HUDEP-2 (cell line): ENCODE measurements at regions not wholly inside any gene's neighbourhood (a gene's known extent, or its start where the extent isn't known, plus 50 kb on each side); places are given as distances from the start of the nearest gene placed in this dataset.

ENCODE experiments used
- DNase-seq, 76 experiments: peaks; one replicate each; lab custom pipeline; 2025; ENCODE audit not compliant: unreplicated experiment in 76 of 76; lab: John Stamatoyannopoulos, UW

DNA sequence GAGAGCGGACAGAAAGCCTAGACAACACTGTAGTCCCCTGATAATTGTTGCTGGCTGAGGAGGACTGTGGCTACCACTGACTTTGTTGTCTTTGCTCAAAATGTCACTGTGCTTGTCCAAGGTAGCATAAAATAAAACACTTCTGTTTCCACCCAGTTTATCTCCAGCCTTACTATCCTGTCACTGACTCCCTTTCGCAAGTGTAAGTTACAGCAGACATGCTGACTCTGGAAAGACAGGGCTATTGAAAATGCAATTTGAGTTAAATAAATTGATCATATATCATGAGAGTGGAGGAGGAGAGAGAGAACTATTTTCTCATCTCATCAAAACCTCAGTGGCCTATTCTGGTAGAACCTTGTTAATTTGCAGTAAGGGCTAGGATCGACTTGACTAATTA lies 138.0 kb upstream of the KIRREL3 start:
- no peak for DNase-seq

DNA sequence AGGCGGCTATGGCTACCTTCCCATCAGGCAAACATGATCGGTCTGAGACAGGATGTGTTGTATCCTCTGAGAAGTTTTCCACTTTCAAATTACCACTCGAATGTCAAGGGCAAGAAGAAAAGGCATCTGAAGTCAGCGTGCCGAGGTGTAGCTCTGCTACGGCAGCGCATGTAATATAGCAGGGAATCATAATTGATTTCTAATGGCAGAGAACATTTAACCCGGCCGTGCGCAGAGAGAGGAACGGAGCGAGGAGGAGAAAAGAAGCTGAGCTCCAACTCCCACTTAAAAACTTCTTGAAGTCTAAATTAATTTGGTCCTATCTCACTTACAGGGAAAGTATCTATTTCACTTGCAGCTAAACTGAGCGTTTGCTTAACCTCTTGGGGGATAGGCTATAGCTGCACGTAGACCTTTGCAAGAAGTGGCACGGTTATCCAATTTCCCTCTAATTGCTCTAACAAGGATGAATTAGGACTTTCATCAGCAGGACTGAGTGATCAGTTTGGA lies 137.3 kb upstream of the KIRREL3 start:
- DNase-seq = no peak

DNA sequence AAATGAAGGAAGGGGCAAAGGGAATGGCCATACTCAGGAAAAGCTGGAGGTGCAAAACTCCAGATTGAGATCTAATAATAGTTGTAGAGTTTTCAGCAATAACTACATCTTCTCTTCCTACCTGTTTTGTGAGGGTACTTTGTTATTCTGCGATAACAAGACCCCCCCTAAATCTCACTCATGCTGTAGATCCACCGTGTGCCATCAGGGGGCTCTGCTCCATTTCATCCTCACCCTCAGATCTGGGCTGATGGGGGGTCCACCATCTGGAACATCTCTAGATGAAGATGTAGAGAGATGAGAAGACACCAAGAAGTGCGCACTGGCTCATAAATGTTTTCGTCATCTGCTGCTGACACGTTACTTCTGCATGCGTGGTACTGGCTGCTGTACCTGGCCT lies 135.9 kb upstream of the KIRREL3 start:
- no peak for DNase-seq

DNA sequence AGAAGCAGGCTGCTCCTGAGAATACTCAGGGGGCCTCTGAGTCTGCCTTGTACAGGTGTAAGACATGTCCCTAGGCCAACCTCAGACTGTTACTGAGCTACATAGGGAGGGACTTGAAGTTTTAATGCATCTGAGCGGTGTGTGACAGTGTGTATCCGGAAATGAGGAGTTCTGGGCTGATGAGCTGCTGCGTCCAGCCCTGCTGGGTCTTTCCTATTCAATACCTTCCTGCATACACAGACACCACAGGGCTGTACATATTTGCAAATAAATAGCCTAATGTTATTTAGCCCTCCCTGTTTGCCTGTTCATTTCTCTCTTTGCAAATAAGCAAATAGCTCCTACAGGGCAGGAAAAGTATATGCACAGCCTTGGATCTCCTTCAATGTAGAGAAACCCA lies 134.7 kb upstream of the KIRREL3 start:
- no peak for DNase-seq

DNA sequence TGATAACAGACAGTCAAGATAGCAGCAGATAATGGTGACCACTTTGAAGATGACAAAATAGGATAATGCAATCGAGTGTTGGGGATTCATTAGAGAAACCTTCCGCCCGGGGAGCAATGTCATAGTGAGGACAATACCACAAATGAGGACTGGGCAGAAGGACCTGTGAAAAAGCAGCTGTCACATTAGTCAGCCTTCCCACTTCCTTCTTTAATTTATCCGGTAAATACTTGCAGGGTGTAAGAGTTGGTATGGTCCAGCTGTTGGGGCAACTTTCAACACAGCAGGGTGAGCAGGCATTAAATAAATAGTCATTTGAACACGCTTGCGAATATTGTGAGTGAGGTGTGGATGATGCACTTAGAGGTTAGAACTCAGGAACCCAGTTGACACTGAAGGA lies 132.5 kb upstream of the KIRREL3 start:
- DNase-seq = no peak

DNA sequence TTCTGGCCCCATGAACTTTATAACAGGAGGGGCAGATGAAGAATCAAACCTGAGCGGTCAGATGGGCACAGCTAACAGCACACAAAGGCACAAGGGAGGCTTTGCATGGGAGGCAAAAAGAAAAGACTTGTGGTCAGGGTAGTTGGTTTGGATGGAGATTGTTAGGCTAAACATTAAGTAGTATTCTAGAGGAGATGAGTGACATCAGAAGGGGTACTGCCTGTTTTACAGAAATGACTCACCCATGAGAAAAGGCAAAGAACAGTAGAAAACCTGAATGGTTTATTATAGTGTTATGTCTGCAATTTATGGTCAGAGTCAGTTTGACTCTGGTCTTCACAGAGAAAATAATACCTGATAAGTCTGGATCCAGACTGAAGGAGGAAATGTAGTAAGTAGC lies 129.8 kb upstream of the KIRREL3 start:
- no peak for DNase-seq

DNA sequence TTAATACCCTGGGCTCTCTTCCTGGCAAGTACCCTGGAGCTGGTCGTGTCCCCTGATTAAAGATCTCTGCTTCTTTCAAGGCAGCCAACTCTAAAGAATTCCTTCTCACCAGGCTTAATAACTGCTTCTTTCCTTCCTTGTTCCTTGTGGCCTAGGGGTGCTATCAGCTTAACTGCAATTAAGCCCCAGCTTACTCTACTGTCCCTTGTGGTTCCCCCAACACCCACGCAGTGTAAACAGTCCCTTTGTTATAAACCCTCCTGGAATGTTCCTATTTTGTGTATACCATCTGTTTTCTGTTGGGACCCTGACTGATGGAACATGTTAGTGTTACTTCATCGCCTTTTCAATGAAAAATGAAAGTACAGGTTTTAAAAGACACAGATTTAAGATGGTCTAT lies 126.4 kb upstream of the KIRREL3 start:
- DNase-seq = no peak

DNA sequence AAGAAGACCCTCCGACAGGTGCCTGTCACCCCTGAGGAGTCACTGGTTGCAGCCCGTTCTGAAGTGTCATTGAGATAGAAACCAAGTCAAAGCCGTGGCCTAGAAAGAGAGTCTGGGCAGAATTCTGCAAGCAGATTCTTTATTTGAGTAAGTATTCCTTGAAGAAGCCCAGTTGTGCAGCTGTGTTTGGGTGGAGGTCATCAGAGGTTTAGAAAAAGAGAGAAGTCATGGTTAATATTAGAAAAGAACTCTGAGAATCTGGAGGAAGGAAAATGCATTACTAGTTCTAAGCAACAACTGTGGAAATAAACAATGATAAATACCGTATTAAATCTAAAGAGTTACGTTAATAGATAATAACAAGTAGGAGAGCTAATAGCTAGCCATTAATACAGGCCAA lies 118.8 kb upstream of the KIRREL3 start:
- no peak for DNase-seq

DNA sequence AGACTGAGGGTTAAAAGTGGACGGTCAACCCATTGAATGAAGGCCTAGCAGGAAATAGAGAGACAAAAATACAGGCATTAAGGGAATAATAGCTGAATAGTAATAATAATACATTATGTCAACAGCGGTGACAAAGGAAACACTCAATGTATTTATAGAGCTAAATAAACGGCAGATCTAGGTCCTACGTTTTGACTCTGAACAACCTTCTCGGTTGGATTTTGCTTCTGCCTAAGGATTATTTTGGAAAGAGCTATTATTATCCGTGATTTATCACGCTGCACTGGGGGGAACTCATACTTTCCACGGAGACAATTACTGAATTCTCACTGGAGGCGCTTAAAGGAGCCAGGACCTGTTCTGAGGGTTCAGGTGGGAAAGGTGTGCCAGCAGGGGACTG lies 118.2 kb upstream of the KIRREL3 start:
- no peak for DNase-seq

DNA sequence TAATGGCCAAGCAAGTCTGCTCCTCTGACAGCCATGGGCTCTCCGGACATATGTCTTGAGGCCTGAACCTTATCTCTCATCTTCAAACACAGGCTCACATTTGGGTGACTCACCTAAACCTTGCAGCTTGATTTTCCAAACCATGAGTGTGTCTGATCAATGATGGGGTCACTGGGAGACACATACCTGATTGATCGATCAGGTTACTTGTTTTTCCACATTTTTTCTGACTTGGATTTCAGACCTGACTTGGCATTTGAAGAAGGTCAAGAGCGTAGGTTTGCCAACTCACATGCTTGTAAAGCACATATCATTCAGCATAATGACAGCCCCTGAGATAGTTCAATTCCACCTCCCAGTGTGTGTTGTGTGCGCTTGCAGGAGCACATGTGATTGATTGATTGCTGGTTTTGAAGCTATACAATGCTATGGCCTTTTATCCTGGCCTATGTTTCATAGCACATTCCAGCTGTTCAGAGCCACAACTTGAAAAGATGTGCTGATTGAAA lies 116.7 kb upstream of the KIRREL3 start:
- no peak for DNase-seq

DNA sequence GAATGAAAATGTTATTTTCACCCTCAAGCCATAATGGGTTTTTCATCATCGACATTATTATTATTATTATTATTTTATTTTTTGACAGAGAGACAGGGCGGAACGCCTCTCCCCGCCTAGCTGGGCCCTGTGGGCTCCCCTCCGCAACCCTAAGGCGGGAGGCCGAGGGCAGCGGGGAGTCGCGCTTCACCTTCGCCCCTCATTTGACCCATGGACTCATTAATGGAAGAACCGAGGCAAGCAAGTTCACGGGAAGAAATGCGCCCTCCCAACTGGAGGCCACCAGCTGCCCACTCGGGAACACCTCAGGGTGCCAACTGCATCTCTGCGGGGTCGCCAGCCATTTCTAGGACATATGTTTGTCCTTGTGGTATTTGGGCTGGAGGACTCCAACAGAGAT lies 115.3 kb upstream of the KIRREL3 start:
- DNase-seq = no peak

DNA sequence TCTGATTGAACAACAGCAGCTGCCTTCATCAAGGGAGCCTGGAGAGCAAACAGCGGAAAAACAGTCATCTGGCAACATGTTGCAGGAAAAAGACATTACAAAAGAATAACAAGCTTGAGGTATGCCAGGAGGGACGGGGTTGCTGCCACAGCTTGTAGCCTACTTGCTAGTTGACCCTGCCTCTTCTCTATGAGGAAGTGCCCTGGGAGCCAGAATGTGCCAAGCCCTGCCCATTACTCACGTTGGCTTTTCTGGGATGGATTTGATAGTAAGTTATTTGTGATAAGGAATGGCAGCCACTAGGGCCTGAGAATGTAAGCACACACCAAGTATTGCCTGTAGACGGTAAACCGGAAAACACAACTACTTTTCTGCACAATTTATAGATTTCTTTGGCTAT lies 113.5 kb upstream of the KIRREL3 start:
- no peak for DNase-seq

DNA sequence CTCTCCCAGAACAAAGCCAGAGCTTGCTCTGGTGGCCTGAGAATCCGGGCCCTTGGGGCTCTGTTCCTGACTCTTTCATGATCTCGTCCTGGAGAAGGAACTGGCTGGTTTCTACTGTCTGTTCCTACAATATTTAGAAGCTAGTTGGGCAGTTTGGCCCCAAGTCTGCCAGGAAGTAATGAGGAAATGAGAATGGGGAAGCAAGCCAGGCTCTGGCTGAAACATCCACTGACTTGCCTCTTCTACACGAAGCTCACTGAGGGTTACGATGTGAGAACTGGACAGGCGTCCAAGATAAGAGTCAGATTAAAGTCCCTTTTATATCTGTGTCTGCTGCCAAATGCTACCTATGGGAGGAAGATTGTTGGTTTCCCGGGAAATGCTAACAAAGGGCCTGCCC lies 110.0 kb upstream of the KIRREL3 start:
- DNase-seq = no peak

DNA sequence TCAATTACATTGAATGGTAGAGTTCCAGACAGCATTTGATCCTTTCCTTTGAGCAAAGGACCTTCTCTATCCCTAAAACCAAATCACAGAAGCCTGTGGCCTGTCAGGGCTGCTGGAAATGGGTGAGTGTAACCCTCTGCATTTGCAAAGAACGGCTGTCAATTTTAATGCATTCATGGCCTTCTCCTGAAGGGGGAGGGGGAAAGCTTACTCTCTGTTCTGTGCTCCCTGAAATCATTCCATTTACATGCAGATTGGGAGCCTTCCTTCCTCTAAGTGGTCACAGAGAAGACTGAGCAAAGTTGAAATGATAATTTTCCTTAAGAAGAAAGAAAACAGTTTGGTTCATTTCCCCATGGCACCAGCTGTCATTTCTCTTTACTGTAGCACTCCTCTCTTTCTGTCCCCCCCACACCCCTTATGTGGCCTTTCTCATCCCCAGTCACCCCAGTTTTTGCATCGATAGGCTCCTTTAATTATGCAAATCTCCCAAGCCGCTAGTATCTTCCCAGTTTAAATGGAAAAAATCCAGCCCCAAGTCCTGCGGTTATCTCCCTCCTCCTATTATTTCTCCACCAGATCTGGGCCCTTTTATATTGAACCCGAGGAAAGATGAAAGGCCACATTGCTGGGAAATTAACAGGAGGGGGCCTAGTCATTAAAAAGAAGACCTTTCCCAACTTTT lies 109.4 kb upstream of the KIRREL3 start:
- no peak for DNase-seq

DNA sequence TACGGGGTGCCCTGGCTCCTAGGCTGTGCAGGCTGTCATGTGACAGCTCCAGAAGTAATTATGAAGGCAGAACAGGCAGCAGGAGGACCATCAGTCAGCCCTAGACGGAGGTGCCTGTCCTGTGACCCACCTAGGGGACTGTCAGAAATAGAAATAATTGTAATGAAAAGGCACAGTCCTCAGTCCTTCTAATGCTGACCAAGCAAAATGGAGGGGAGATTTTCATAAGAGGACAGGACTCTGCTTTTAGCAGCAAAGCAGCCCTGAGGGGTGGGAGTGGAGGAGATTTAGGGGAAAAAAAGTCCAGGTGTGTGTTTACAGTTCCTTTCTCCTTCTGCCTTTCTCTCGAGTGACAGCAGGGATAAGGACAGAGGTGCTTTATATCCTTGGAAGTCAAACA lies 108.3 kb upstream of the KIRREL3 start:
- no peak for DNase-seq

DNA sequence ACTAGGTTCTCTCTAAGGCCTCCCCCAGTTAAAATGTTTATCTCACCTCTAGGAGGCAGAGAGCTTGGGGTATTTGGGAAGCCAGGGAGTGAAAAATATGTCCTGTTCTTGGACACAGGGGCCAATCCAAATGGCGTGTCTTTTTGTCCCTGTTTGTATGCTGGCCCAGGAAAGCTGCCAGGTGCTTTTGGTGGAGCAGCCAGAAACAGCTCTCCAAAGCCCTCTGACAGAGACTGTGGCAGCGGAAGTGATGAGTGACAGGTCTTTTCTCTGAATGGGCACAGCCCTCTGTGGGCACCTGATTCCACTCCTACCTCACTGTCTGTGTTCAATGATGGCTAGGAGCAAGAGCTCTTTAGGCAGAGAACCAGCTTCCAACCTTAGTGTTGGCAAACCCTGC lies 106.4 kb upstream of the KIRREL3 start:
- no peak for DNase-seq

DNA sequence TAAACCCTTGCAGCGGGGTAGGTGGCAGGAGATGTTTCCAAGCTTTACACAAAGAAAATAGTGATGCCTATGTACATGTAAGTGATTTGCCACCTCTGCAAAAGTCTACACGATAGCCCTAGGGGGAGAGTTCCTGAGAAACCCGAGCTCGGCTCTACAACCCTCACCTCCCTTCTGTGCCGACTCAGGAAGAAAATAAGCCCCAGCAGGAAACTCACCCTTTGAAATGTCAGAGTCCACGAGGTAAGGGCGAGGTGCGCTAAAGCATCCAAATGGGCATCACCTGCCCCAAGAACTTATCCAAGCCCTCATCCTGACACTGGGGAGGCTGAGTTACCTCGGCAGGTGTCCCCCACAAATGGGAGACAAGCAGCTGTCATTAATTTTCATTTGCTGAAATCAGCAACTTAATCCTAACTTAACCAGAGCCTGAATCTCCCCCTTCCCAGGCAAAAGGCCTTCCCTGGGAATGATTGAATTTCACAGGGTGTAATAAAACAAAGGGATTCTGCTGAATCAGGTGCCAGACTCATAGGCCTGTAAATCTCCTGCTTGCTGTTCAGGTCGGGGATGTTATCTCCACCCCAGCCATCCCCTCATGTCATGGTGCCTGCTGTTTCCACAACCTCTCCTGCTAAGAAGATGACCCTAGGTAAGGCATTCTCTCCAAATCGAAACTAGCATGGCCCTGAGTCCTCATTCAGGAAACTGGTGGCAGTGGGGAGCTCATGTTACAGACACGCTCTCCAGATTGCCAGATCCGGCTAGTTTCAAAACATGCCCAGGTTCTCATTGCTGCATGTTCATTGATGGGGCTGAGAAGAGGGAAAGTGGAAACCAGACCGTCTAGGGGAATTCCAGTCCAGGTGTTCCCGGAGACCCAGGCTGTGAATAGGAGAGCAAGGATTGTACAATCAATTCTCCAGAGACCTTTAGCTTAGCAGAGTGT lies 105.3 kb upstream of the KIRREL3 start:
- no peak for DNase-seq

DNA sequence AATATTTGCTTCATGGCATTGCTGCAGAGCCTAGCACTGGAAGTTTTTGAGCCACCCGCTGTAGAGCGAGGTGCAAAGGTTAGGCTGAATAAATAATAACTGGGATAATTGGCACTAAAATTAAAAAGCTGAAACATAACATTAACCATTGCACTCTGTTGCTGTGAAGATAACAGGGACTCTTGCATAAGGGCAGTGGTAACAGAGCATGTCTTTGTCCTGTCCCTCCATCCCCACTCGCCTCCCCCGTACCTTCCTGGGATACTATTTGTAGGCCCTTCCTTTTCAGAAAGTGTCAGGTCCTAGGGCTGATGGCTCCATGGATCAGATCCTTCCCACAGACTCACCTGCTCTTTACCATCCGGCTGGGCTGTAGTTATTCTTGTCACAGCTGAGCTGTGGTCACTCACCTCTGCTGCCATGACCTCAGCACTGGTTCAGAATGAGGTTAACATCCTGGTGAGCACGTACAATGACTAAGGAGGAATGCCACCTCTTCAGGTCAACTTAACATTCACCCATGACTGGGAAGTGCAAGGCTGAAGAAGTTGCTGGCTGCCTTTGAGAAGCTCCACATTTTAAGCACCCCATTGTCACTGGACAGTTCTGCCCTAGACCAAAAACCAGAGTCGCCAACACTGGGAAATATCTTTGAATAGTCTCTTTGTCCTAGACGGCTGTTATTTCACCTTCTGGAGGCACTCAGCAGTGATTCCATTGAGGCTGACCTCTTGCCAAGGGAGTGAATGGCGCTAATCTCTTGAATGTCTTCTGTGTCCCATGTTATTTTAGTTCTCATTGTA lies 103.2 kb upstream of the KIRREL3 start:
- no peak for DNase-seq

DNA sequence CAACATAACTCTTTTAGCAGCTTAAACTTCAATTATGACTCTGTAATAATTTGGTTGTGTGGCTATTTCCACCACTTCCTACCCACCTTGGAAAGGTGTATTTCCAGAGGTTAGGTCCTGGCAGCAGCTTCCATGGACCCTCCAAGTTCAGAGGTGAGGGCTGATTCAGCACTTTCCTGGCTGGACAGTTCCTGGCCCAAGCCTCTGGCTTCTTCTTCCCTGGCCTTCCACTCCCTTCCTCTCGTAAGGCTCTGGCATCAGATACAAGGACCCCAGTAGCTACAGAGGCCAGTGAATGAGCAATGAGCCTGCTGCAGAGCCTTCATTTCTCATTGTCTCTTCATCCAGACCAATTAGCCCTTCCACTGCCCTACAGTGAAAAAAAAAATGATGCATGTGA lies 98.1 kb upstream of the KIRREL3 start:
- DNase-seq = no peak

DNA sequence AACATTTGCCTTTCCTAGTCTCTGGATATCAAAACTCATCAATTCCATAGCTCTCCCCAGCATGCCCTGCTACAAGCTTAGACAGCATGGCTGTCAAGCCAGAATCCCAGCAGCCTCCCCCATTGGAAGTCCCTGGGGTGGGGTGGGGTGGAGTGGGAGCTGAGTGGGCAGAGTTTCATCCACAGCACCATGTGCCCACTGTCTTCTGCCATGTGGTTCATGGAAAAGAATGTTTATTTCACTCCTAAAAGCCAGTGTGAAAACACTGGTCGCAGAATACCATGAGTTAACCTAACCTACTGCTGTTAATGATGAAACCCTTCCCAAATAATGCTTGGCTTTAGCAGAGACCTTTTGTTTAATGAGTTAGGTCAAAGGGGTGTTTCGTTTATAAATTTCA lies 80.2 kb upstream of the KIRREL3 start:
- DNase-seq = no peak

DNA sequence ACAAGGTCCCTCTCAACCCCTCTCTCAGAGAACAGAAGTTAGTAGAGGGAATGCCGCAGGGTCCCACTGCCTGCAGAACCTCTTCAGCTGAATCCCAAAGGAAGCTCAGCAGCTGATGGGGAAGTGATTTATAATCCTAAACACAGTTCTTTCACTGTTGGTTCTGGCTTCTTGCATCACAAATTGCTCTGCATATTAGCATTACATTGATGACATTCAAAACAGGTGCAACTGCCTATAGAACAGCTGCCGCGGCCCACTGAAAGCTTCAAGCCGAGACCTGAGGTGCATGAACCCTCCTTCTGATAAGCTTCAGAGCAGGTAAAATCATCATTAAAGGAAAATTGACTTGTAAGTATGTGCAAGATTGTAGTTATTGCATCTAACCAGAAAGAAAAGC lies 75.2 kb upstream of the KIRREL3 start:
- no peak for DNase-seq
